Keratinocyte (primary cell): ENCODE measurements at regions not wholly inside any gene's neighbourhood (a gene's known extent, or its start where the extent isn't known, plus 50 kb on each side); places are given as distances from the start of the nearest gene placed in this dataset.

Experiments
- DNase-seq: peaks from one replicate; pipeline ENCODE4 v3.0.0-alpha.2; 2011; ENCODE audit warnings: low read depth, missing footprints, low spot score
- FAIRE-seq: peaks from 2 replicates; lab custom pipeline; 2011; peaks lifted over from hg19 to GRCh38; lab: Jason Lieb, UNC
- H2AFZ ChIP-seq: 2 replicates; pipeline ENCODE4 v1.6.0; 2012; ENCODE audit warnings: low read length, control low read depth, inconsistent platforms; ENCODE audit not compliant: control insufficient read depth
- H3K27ac ChIP-seq: 2 replicates; pipeline ENCODE4 v1.5.1; 2011; ENCODE audit warnings: low read length; ENCODE audit not compliant: control insufficient read depth, insufficient read depth
- H3K27me3 ChIP-seq: 3 replicates; pipeline ENCODE4 v1.6.0; 2011; ENCODE audit warnings: low read length; ENCODE audit not compliant: control insufficient read depth, insufficient read depth; ENCODE audit errors: extremely low read depth
- H3K36me3 ChIP-seq, 2 experiments: 2 replicates in 1 of 2; 3 replicates in 1 of 2; pipeline ENCODE4 v1.5.1; 2011; ENCODE audit warnings: low read length in 2 of 2, mild to moderate bottlenecking in 1 of 2; ENCODE audit not compliant: control insufficient read depth in 2 of 2, insufficient read depth in 2 of 2; ENCODE audit errors: extremely low read depth in 1 of 2
- H3K4me1 ChIP-seq: 3 replicates; pipeline ENCODE4 v1.5.1; 2011; ENCODE audit warnings: low read length; ENCODE audit not compliant: control insufficient read depth, insufficient read depth; ENCODE audit errors: extremely low read depth
- H3K4me2 ChIP-seq: 3 replicates; pipeline ENCODE4 v1.6.0; 2011; ENCODE audit warnings: low read depth, low read length; ENCODE audit not compliant: control insufficient read depth, insufficient read depth; ENCODE audit errors: extremely low read depth
- H3K4me3 ChIP-seq, 3 experiments: fragments of 200-600 bp in 1 of 3; sonication (generic) in 1 of 3; 2 replicates in 2 of 3; 3 replicates in 1 of 3; pipeline ENCODE4 v1.5.1; 2011 to 2016; ENCODE audit warnings: low read length in 3 of 3, mild to moderate bottlenecking in 3 of 3, control low read depth in 2 of 3, inconsistent platforms in 1 of 3, low read depth in 1 of 3, mixed read lengths in 1 of 3, mixed run types in 1 of 3, moderate library complexity in 1 of 3; ENCODE audit not compliant: control insufficient read depth in 2 of 3, insufficient read depth in 2 of 3; ENCODE audit errors: extremely low read depth in 1 of 3
- H3K79me2 ChIP-seq: 2 replicates; pipeline ENCODE4 v1.6.0; 2012; ENCODE audit warnings: low read length; ENCODE audit not compliant: control insufficient read depth, insufficient read depth
- H3K9ac ChIP-seq: 3 replicates; pipeline ENCODE4 v1.6.0; 2011; ENCODE audit warnings: low read length; ENCODE audit not compliant: control insufficient read depth, insufficient read depth; ENCODE audit errors: extremely low read depth
- H3K9me1 ChIP-seq: 3 replicates; pipeline ENCODE4 v1.6.0; 2011; ENCODE audit warnings: low read length; ENCODE audit not compliant: control insufficient read depth, insufficient read depth; ENCODE audit errors: extremely low read depth
- H3K9me3 ChIP-seq: 2 replicates; pipeline ENCODE4 v1.5.1; 2012; ENCODE audit warnings: low read depth, low read length; ENCODE audit not compliant: control insufficient read depth
- H4K20me1 ChIP-seq: 3 replicates; pipeline ENCODE4 v1.6.0; 2011; ENCODE audit warnings: low read length; ENCODE audit not compliant: control insufficient read depth, insufficient read depth; ENCODE audit errors: extremely low read depth
- EZH2 ChIP-seq: IDR thresholded peaks from one replicate; pipeline ENCODE4 v1.6.1; 2012; ENCODE audit warnings: inconsistent platforms, mild to moderate bottlenecking, low read length, moderate library complexity
- dilution Hi-C: fragments of 300-500 bp; cut with MboI; formaldehyde crosslinking; loops from one replicate; pipeline ENCODE4 v1.7.0; 2020; ENCODE audit warnings: low sequenced_read_pairs; ENCODE audit not compliant: extremely low pct_ligation_motif_present
- TF ChIP-seq, protein P1 (sequence below), 3 experiments: IDR thresholded peaks in 1 of 3; conservative IDR thresholded peaks in 1 of 3; optimal IDR thresholded peaks in 1 of 3; 2 replicates in 2 of 3; 3 replicates in 1 of 3; pipeline versions ENCODE3 to v1.5.1; 2011; ENCODE audit warnings: low read length in 3 of 3, mild to moderate bottlenecking in 3 of 3, moderate library complexity in 2 of 3, control low read depth in 1 of 3, inconsistent platforms in 1 of 3; ENCODE audit not compliant: insufficient read depth in 2 of 3; ENCODE audit errors: extremely low read depth in 1 of 3

DNA sequence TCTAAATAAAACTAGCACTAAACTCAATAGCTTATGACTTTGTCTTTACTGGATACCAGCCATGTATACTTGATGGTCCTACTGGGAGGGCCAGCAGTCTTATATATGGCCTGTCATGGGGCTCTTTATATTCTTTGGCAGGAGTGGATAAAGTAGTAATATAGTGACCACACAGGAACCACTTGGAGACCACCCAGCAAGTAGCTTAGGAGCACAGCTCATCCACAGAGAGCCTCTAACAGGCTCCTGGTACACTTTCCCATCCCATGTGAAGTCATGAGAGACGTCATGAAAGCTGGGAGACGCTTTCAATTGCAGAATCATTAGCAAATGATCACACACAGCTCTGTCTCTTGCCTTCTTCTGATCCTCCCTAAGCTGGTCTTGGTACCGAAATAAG, 360.9 kb upstream of the ACVR2A start:
- H3K27me3 ChIP-seq, result peaks cover 4% of the 10 kb centered on the region
- DNase-seq (no peak), FAIRE-seq (no peak)
- H3K4me1 ChIP-seq, result no peaks in the 10 kb centered on the region
- no peak overlapping the region for H3K4me3 ChIP-seq
- no peak overlapping the region for H3K27ac ChIP-seq
- no peaks in the 10 kb centered on the region for H3K9me1 ChIP-seq
- H3K4me2 ChIP-seq, result no peak overlapping the region
- no peaks in the 10 kb centered on the region for H3K79me2 ChIP-seq
- dilution Hi-C loops, result no loop called here
- no peak overlapping the region for H2AFZ ChIP-seq
- H3K9ac ChIP-seq, result no peak overlapping the region
- TF ChIP-seq, protein P1, sequence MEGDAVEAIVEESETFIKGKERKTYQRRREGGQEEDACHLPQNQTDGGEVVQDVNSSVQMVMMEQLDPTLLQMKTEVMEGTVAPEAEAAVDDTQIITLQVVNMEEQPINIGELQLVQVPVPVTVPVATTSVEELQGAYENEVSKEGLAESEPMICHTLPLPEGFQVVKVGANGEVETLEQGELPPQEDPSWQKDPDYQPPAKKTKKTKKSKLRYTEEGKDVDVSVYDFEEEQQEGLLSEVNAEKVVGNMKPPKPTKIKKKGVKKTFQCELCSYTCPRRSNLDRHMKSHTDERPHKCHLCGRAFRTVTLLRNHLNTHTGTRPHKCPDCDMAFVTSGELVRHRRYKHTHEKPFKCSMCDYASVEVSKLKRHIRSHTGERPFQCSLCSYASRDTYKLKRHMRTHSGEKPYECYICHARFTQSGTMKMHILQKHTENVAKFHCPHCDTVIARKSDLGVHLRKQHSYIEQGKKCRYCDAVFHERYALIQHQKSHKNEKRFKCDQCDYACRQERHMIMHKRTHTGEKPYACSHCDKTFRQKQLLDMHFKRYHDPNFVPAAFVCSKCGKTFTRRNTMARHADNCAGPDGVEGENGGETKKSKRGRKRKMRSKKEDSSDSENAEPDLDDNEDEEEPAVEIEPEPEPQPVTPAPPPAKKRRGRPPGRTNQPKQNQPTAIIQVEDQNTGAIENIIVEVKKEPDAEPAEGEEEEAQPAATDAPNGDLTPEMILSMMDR (optimal IDR thresholded peaks at IDR 0.05 in 1 of 3, IDR thresholded peaks at IDR 0.05 in 1 of 3, conservative IDR thresholded peaks at IDR 0.05 in 1 of 3; ENCODE audit: extremely low read depth in 1 of 3, insufficient read depth in 2 of 3, low read length in 3 of 3), result no peak
- TF ChIP-seq EZH2, result no peak
- no peaks in the 10 kb centered on the region for H4K20me1 ChIP-seq
- no peaks in the 10 kb centered on the region for H3K9me3 ChIP-seq
- H3K36me3 ChIP-seq, result no peaks in the 10 kb centered on the region

DNA sequence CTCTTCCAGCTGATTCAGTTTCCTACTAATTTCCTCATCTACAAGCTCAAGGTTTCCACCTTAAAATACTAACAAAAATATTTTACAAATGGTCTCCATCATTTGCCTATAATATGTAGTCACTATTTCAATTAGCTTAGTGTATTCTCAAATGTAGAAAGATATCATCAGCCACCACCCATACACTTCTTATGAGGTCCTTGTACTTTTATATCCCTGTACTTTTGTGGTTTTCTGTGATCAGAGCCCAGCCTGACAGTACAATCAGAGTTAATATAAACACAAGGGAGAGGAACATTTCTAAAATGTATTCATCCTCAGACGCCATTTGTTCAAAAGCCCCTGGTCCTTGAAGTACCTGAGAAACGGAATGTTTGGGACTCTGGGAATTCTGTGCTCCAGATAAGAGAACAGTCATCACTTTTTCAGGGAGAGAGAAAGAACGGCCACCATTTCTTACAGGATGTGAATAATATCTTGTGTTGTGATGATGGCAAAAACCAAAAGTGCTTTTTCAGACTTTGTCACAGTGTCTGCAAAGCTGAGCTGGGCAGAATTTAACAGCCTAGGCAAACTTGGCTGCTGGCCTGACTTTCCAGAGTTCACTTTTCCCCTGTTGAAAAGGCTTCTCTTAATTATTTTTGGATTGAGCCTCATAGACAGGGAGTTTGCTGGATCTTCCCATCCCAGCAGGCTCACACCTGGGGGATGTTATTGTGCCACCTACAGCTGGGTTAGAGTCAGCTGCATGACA, 361.7 kb upstream of the ACVR2A start:
- Histone ChIP-seq H3K27ac (no peak overlapping the region), H3K36me3 (no peaks in the 10 kb centered on the region), H3K9me3 (no peaks in the 10 kb centered on the region), H4K20me1 (no peaks in the 10 kb centered on the region), H3K4me2 (no peak overlapping the region), H2AFZ (no peak overlapping the region), H3K27me3 (no peaks in the 10 kb centered on the region), H3K9ac (no peak overlapping the region), H3K4me1 (no peaks in the 10 kb centered on the region), H3K79me2 (no peaks in the 10 kb centered on the region), H3K9me1 (no peaks in the 10 kb centered on the region), H3K4me3 (no peak overlapping the region)
- DNase-seq, result no peak
- no peak for FAIRE-seq
- TF ChIP-seq EZH2, result no peak
- TF ChIP-seq, protein P1 (optimal IDR thresholded peaks at IDR 0.05 in 1 of 3, IDR thresholded peaks at IDR 0.05 in 1 of 3, conservative IDR thresholded peaks at IDR 0.05 in 1 of 3; ENCODE audit: extremely low read depth in 1 of 3, insufficient read depth in 2 of 3, low read length in 3 of 3), result peak in 2 of 3 experiments; percentile 18 to 46
- dilution Hi-C loops, result no loop called here
